LNCAP (cell line): ENCODE measurements at regions not wholly inside any gene's neighbourhood (a gene's known extent, or its start where the extent isn't known, plus 50 kb on each side); places are given as distances from the start of the nearest gene placed in this dataset.
A peak's percentile ranks its signal among the peaks of the same experiment; 100 is the strongest.

Experiments used
- CTCF ChIP-seq: fragments of 450-650 bp; IDR thresholded peaks from 2 replicates; pipeline ENCODE4 v1.5.1; 2017; ENCODE audit warnings: mild to moderate bottlenecking

DNA sequence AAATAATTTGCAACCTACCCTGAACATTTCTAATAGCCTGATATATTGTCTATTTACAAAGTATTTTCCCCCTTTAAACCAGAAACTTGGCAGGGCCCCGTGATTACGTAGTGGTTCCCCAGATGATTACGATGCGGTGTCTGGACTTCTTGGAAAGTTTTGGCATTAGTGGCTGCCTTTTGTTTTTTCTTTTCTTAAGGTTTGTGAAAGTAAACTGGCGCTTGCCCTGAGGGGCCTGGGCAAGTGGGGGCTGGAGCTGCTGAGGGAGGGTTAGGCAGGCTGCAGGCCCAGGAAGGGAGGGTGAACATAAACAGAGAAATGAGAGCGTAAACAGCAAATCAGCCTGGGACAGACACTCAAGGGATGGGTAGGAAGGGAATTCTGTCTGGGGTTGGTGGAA, 123.6 kb upstream of the MSX1 start:
- TF ChIP-seq CTCF: no peak

DNA sequence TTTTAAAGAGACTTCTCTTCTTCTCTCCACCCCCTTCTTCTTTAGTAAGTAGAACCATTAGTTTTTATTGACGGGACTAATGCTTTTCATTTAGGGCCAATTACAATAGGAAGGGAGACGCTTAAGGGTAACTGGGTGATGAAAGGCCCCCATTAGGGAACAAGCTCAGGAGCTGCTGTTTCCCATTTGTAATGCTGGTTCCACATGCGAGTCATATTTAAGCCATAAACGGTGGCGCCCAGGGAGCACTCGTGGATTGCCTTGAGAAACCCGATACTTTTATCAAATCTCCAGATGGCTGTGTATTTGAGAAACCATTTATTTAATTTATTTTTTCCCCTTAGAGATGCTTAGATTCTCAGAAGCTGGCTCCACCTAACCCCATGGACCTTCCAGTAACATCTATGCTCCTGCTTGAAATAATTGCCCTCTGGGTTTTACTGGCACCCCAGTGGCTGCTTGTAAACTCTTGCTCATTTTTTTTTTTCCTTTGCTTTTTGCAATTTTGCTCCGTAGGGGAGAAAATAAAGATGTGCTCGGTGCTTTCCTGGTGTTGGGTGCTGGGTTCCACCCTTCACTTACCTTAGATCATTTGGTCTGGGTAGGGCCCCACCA, 124.2 kb upstream of the MSX1 start:
- no peak for TF ChIP-seq CTCF

- no peak for TF ChIP-seq CTCF
Measured at GRCh38 chr4:4734425-4734824, 125.0 kb upstream of the MSX1 start.

DNA sequence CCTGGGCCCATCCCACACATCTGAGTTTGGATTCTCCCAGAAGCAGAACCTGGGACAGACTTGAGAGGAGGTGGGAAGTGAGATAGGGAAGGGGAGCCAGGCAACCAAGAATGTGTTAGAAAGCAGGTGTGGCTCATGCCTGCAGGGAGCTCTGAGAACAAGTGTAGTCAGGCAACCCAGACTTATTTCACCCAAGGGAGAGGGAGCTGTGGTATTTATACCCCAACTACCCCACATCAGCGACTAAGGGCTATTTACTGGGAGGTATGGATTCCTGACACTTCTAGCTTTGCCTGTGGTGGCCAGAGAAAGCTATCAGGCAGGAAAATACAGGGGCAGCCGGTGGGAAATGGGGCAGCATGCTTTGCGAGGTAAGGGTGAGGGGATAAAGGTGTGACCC, 125.8 kb upstream of the MSX1 start:
- no peak for TF ChIP-seq CTCF

DNA sequence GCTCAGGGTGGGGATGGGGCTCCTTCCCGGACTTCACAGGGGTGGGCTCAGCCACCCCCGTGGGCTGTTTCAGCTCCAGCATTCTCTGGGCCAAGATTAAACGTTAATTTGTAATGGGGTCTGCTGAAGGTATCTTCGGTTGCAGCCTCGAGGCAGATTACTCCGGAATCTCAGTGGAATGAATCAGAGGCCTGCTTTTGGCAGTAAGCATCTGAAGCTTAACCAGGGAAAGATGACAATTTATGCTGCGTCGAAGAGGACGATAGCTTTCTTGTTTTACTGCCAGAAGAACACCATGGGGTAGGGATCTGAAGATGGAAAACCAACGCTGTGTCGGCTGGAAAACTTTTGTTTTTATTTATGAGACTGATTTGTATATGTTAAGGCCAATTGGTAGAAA, 129.2 kb upstream of the MSX1 start:
- no peak for TF ChIP-seq CTCF

DNA sequence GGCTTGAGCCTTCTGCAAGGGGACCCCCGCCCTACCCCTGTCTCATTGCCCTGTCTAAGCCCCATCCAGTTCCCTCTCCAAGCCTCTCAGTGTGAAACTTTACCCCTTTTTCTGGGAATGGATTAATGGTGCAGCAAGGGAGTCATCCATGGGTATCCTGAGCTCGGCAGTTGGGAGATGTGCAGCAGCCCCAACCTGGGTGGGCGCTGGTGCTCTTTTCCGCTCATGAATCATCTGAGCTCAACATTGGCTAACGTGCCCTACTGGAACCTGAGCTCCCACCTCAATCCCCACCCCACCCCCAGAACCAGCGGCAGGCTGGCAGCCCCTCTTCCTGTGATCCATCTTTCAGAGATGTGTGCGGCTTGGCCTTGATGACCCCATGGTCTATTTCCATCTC, 130.3 kb upstream of the MSX1 start:
- no peak for TF ChIP-seq CTCF

GRCh38 chr4:4727536-4727935, 131.9 kb upstream of the MSX1 start:
- no peak for TF ChIP-seq CTCF

DNA sequence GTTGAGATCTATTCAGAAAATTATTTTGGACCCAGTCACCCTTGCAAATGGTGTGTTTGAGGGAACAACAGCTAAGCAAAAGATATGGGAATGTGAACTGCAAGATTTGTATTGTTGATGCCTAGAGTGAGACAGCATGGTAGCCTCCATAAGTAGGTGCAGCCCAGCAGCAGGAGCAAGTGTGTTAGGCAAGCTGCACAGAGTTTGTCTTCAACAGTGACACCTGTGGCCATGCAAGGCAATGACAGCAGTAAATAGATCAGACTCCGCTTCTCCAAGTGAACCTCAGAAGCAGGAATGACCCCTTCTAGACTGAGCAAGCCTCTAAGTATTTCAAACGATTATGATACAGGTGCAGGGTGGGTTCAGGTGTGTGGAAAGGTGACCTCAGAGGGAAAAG, 133.4 kb upstream of the MSX1 start:
- peak; percentile 45; the same call in 1 of the 2 replicates for TF ChIP-seq CTCF
